ENCODE measurements at regions not wholly inside any gene's neighbourhood (a gene's known extent, or its start where the extent isn't known, plus 50 kb on each side); places are given as distances from the start of the nearest gene placed in this dataset.

DNA sequence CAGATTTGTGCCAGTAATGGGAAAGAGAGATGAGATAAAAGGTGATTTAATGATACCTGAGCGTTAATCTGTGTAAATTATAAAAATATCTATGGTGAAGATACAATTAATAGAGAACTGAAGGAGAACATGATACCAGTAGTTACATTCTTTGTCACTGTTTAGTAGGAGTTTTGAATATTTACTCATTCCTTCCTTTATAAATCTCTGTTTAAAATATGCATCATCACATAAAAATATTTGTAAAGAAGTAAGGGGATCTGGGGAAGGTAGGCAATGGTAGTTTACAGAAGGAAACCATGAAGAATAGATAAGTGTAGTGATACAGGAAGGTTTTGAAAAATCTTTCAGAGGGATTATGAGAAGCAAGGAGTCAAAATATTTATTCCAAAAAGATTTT is 190.6 kb upstream of the PCDH18 start:
- Histone ChIP-seq H3K9me3 (replicated peaks) (peaks cover 14% of the 10 kb centered on the region), H3K4me3 (no peak overlapping the region), H3K27me3 (ENCODE audit: low read depth) (no peaks in the 10 kb centered on the region), H3K36me3 (no peaks in the 10 kb centered on the region), H3K4me1 (no peaks in the 10 kb centered on the region), H3K27ac (replicated peaks) (no peak overlapping the region)
- intact Hi-C loops (cut with micrococcal nuclease): no loop called here
- no peak for DNase-seq
- no peak for TF ChIP-seq CTCF (IDR thresholded peaks at IDR 0.05; ENCODE audit: borderline replicate concordance)

DNA sequence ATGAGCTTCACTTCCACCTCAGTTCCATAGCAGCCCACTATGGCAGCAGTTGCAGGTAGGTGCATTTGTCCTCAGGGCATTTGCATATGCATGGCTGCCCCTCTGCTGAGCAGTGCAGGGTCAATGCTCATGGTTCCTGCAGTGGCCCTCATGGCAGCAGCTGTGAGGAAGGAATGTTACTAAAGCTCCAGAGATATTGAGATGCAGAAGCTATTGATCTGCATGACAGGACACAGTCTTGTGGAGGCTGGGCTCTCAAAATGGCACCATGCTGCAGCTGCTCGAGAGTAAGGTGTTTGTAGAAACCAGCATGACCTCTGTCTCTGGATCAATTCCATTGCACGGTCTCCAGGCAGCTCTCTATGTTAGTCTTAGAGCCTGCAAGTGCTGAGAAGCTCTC is 179.2 kb upstream of the PCDH18 start:
- no peak for DNase-seq
- TF ChIP-seq CTCF (IDR thresholded peaks at IDR 0.05; ENCODE audit: borderline replicate concordance): no peak
- Histone ChIP-seq H3K4me1 (no peaks in the 10 kb centered on the region), H3K27me3 (ENCODE audit: low read depth) (no peaks in the 10 kb centered on the region), H3K9me3 (replicated peaks) (no peaks in the 10 kb centered on the region), H3K36me3 (no peaks in the 10 kb centered on the region), H3K27ac (replicated peaks) (no peak overlapping the region), H3K4me3 (no peak overlapping the region)
- intact Hi-C loops (cut with micrococcal nuclease): no loop called here

DNA sequence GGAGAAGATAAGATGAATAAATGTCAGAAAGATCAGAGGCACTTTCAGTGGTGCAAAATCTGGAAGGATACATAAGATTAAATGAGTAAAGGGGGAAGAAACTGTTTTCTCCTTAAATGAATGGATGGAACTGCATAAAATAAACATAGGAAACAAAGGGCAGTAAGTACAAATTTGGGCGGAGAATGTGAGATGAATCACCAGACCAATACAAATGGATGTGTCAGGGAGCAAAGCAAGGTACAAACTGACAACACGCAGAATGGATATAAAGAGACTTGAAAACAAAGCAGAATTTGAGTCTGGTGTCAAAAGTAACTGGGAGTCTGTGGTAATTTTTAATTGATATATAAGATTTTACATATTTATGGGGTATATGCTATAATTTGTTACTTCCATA is 175.3 kb upstream of the PCDH18 start:
- Histone ChIP-seq H3K27me3 (ENCODE audit: low read depth) (no peaks in the 10 kb centered on the region), H3K36me3 (no peaks in the 10 kb centered on the region), H3K27ac (replicated peaks) (no peak overlapping the region), H3K4me3 (no peak overlapping the region), H3K4me1 (peaks cover 16% of the 10 kb centered on the region), H3K9me3 (replicated peaks) (no peaks in the 10 kb centered on the region)
- no peak for TF ChIP-seq CTCF (IDR thresholded peaks at IDR 0.05; ENCODE audit: borderline replicate concordance)
- DNase-seq: no peak
- intact Hi-C loops (cut with micrococcal nuclease): no loop called here

DNA sequence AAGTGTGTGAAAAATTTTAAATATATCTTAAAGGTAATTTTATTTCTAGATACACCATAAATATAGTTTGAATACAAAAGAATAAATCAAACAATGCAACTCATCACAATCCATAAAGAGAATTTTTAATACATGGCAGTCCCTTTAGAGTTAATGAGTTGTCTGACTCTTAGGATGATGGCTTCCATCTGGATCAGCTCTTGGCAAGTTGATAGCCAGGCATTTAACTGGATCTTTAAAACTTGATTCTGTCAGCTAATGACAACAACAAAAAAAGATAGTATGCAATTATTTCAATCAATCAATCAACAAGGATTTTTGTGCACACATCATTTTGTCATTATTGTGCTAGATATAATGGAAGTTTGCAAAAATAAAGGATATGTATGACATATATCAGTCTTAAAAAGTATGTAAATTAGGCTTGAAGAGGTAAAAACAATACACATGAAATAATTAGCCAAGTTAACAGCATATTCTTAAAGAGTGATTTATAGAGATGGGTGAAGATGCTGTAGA is 174.9 kb upstream of the PCDH18 start:
- H3K4me1 ChIP-seq: peaks cover 16% of the 10 kb centered on the region
- no peaks in the 10 kb centered on the region for H3K36me3 ChIP-seq
- no peak for TF ChIP-seq CTCF (IDR thresholded peaks at IDR 0.05; ENCODE audit: borderline replicate concordance)
- H3K27ac ChIP-seq (replicated peaks): no peak overlapping the region
- intact Hi-C loops (cut with micrococcal nuclease): no loop called here
- DNase-seq: no peak
- H3K4me3 ChIP-seq: no peak overlapping the region
- H3K9me3 ChIP-seq (replicated peaks): no peaks in the 10 kb centered on the region
- H3K27me3 ChIP-seq (ENCODE audit: low read depth): no peaks in the 10 kb centered on the region

- intact Hi-C loops (cut with micrococcal nuclease): no loop called here
- TF ChIP-seq CTCF (IDR thresholded peaks at IDR 0.05; ENCODE audit: borderline replicate concordance): no peak
- no peak for DNase-seq
- Histone ChIP-seq H3K27ac (replicated peaks) (peak overlapping the region; percentile 53), H3K9me3 (replicated peaks) (peaks cover 10% of the 10 kb centered on the region), H3K27me3 (ENCODE audit: low read depth) (no peaks in the 10 kb centered on the region), H3K36me3 (no peaks in the 10 kb centered on the region), H3K4me1 (peaks cover 16% of the 10 kb centered on the region), H3K4me3 (no peak overlapping the region)
Measured at GRCh38 chr4:137705171-137705783, 173.0 kb upstream of the PCDH18 start.

All from left ventricle myocardium inferior (tissue), 1 donor.